GM10266 (cell line): ENCODE measurements at regions not wholly inside any gene's neighbourhood (a gene's known extent, or its start where the extent isn't known, plus 50 kb on each side); places are given as distances from the start of the nearest gene placed in this dataset.

ENCODE experiments used
- DNase-seq: peaks from one replicate; pipeline ENCODE4 v3.0.0; 2012; ENCODE audit errors: extremely low spot score
- TF ChIP-seq, protein P1 (sequence below): IDR thresholded peaks from 2 replicates; pipeline ENCODE4 v1.5.1; 2012; ENCODE audit warnings: mild to moderate bottlenecking, low read depth; ENCODE audit not compliant: control insufficient read depth, insufficient read depth; ENCODE audit errors: missing control alignments

DNA sequence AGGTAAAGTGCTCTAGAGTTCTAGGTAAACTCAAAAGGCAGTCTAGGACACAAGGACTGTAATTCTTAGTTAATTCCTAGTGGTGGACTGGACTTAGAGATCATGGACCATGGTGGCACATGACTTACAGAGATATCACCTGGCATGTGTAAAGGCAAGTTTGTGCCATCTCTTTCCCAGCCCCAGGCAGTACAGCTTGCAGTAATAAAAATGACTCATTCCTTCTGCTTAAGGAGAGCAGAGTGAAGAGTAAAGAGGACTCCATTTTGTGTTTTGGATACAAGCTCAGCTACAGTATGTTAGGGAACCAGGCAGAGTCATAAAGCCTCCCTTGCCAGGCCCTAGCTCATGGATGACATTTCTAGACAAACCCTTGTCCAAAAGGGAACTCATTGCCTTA lies 629.9 kb downstream of the JRKL start:
- no peak for DNase-seq
- TF ChIP-seq, protein P1, sequence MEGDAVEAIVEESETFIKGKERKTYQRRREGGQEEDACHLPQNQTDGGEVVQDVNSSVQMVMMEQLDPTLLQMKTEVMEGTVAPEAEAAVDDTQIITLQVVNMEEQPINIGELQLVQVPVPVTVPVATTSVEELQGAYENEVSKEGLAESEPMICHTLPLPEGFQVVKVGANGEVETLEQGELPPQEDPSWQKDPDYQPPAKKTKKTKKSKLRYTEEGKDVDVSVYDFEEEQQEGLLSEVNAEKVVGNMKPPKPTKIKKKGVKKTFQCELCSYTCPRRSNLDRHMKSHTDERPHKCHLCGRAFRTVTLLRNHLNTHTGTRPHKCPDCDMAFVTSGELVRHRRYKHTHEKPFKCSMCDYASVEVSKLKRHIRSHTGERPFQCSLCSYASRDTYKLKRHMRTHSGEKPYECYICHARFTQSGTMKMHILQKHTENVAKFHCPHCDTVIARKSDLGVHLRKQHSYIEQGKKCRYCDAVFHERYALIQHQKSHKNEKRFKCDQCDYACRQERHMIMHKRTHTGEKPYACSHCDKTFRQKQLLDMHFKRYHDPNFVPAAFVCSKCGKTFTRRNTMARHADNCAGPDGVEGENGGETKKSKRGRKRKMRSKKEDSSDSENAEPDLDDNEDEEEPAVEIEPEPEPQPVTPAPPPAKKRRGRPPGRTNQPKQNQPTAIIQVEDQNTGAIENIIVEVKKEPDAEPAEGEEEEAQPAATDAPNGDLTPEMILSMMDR, result no peak

DNA sequence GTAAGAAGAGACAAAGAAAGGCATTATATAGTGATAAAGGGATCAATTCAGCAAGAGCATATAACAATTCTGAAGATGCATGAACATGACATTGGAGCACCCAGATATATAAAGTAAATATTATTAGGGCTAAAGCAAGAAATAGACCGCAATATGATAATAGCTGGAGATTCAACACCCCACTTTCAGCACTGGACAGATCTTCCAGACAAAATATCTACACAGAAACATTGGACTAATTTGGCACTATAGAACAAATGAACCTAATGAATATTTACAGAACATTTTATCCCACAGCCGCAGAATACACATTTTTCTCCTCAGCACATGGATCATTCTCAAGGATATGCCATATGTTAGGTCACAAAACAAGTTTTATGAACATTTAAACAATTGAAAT lies 633.1 kb downstream of the JRKL start:
- no peak for DNase-seq
- TF ChIP-seq, protein P1, result no peak

DNA sequence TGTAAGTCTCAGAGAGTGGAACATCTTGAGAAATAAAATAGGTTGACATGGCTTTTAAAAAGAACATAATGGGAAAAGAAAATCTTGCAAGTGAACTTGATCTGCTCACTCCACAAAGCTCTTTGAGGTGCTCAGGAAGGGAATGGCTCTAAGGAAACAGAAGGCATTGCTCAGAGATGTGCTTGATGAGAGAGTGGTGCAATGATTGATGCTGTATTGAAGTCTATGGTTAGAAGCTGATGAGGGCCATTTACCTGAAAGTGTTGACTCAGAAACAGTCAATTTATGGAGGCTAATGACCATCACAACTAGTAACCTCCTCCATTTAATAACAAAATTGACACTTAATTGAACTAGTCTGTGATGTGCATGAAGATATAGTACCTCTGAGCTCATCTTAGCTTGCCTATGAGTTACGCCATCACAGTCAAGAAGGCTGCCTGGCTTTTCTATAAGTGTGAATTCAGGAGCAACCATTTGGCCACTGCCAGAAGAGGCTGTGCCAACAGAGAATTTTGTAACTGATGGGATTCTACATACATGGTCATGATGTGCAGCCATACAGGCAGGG lies 639.1 kb downstream of the JRKL start:
- TF ChIP-seq, protein P1, result no peak
- DNase-seq, result no peak

DNA sequence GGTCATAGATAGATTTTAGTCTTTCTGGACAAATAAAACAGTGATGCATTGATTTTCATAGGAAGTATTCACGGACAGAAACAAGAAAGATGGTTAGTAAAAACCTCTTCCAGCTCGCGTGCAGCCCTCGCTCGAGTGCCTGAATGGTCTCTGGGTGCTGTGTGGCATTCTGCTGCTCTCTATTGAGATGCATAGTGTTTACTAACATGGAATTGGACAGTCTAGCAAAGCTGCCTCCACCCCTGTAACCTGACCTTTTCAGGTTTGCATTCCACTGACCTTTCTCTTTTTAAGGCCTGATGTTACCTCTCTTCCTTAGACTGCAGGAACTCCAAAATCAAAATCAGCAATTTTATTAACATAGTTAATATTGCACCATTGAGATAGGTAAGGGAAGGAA lies 643.4 kb downstream of the JRKL start:
- TF ChIP-seq, protein P1, result no peak
- DNase-seq, result no peak

DNA sequence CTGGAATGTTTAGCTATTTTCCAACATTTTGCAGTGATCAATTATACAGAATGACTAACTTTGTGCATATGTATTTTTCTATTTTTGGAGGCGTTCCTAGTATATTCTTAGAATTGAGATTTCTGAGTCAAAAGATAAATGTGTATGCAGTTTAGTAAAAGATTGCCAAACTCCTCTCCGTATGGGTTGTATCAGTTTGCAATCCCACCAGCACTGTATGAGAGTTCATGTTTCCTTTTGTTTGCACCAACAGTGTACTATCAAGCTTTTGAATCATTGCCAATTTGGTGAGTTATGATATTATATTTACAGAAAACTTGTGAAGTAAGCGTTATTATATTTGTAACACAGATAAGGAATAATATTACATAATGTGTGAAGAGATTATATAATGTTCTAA lies 658.7 kb downstream of the JRKL start:
- TF ChIP-seq, protein P1, result no peak
- DNase-seq, result no peak

DNA sequence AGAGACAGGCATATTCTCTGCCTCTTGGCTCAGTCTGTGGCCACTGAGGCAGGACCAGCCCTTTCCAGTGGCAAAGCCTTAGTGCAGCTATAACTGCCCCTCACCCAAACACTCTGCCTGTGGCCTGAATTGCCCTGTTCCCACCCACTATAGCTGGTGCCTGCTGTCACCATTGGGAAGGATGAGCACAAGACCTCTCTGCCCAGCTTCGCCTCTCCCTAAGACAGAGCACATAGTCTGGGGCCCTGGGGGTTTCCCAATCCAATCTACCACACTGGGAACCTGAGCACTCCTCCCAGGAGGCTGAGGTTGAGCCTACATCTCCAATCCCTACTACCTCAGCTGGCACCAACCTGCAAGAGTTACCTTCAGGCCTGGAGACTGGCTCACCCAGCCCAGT lies 670.4 kb downstream of the JRKL start:
- TF ChIP-seq, protein P1, result no peak
- no peak for DNase-seq

DNA sequence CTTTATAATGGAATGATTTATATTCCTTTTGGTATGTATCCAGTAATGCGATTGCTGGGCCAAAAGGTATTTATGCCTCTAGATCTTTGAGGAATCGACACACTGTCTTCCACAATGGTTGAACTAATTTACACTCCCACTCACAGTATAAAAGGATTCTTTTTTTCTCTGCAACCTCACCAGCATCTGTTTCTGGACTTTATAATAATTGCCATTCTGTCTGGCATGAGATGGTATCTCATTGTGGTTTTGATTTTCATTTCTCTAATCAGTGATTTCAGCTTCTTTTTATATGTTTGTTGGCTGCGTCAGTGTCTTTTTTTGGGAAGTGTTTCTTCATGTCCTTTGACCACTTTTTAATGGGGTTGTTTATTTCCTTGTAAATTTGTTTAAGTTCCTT lies 679.3 kb downstream of the JRKL start:
- no peak for DNase-seq
- TF ChIP-seq, protein P1, result no peak
